ENCODE measurements at regions not wholly inside any gene's neighbourhood (a gene's known extent, or its start where the extent isn't known, plus 50 kb on each side); places are given as distances from the start of the nearest gene placed in this dataset.

GRCh38 chr5:57028161-57028560 lies 76.2 kb upstream of the MIER3 start:
- TF ChIP-seq, protein P1, sequence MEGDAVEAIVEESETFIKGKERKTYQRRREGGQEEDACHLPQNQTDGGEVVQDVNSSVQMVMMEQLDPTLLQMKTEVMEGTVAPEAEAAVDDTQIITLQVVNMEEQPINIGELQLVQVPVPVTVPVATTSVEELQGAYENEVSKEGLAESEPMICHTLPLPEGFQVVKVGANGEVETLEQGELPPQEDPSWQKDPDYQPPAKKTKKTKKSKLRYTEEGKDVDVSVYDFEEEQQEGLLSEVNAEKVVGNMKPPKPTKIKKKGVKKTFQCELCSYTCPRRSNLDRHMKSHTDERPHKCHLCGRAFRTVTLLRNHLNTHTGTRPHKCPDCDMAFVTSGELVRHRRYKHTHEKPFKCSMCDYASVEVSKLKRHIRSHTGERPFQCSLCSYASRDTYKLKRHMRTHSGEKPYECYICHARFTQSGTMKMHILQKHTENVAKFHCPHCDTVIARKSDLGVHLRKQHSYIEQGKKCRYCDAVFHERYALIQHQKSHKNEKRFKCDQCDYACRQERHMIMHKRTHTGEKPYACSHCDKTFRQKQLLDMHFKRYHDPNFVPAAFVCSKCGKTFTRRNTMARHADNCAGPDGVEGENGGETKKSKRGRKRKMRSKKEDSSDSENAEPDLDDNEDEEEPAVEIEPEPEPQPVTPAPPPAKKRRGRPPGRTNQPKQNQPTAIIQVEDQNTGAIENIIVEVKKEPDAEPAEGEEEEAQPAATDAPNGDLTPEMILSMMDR (IDR thresholded peaks at IDR 0.05; ENCODE audit: borderline replicate concordance, insufficient read depth, low read depth, low read length): no peak
- no peak overlapping the region for H3K4me3 ChIP-seq (ENCODE audit: low read depth, low read length)

GRCh38 chr5:57032151-57032551 lies 80.2 kb upstream of the MIER3 start:
- TF ChIP-seq, protein P1 (IDR thresholded peaks at IDR 0.05; ENCODE audit: borderline replicate concordance, insufficient read depth, low read depth, low read length): no peak

GRCh38 chr5:57033103-57033502 lies 81.2 kb upstream of the MIER3 start:
- TF ChIP-seq, protein P1 (IDR thresholded peaks at IDR 0.05; ENCODE audit: borderline replicate concordance, insufficient read depth, low read depth, low read length): no peak
- no peak overlapping the region for H3K4me3 ChIP-seq (ENCODE audit: low read depth, low read length)

More at GRCh38 chr5:57032151-57032551, 80.2 kb upstream of the MIER3 start:
- H3K4me3 ChIP-seq (ENCODE audit: low read depth, low read length): no peak overlapping the region

DNA sequence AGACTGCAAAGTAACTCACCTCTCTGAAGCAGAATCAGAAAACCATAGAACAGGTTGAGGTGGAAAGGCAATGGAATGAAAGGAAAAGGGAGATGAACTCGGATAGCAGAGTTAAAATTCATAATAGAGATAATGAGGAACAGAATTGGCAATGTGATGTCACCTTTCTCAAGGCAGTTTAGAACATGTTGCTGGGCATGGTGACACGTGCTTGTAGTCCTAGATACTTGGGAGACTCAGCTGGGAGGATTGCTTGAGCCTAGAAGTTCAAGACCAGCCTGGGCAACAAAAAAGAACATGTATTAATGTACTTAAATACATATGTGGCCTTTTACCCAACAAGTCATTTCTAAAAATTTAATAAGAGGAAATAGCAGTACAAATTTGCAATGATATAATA lies 81.6 kb upstream of the MIER3 start:
- H3K4me3 ChIP-seq (ENCODE audit: low read depth, low read length): no peak overlapping the region
- TF ChIP-seq, protein P1 (IDR thresholded peaks at IDR 0.05; ENCODE audit: borderline replicate concordance, insufficient read depth, low read depth, low read length): no peak

- TF ChIP-seq, protein P1 (IDR thresholded peaks at IDR 0.05; ENCODE audit: borderline replicate concordance, insufficient read depth, low read depth, low read length): no peak
These were observed 82.4 kb upstream of the MIER3 start for GRCh38 chr5:57034201-57034916.

GRCh38 chr5:57035955-57036354 lies 84.0 kb upstream of the MIER3 start:
- TF ChIP-seq, protein P1 (IDR thresholded peaks at IDR 0.05; ENCODE audit: borderline replicate concordance, insufficient read depth, low read depth, low read length): no peak

More at GRCh38 chr5:57034201-57034916, 82.4 kb upstream of the MIER3 start:
- no peak overlapping the region for H3K4me3 ChIP-seq (ENCODE audit: low read depth, low read length)

GRCh38 chr5:57036761-57037160 lies 84.8 kb upstream of the MIER3 start:
- H3K4me3 ChIP-seq (ENCODE audit: low read depth, low read length): no peak overlapping the region
- TF ChIP-seq, protein P1 (IDR thresholded peaks at IDR 0.05; ENCODE audit: borderline replicate concordance, insufficient read depth, low read depth, low read length): no peak

More at GRCh38 chr5:57035955-57036354, 84.0 kb upstream of the MIER3 start:
- no peak overlapping the region for H3K4me3 ChIP-seq (ENCODE audit: low read depth, low read length)
